ENCODE measurements at regions not wholly inside any gene's neighbourhood (a gene's known extent, or its start where the extent isn't known, plus 50 kb on each side); places are given as distances from the start of the nearest gene placed in this dataset.

DNA sequence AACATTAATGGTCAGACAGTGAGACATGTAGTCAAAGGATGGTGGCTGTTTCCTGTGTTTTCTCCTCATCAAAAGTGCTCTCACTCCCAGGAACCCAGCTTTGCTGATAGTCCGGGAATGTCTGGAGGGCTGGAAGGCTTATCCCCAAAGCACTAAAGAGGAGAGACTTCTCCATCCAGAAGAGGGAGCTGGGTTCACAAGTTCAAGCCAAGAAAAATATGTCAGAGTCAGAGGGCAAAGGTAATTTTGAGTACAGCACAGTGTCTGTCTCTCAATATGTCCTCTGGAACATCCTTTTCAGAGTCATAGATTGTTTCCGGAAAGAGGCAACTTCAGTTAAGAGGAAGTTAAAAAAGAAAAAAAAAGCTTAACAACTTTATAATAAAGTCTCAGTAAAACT, 281.5 kb upstream of the PHYHIPL start:
- DNase-seq (ENCODE audit: low read depth in 1 of 2, low spot score in 1 of 2) (peak in 1 of 2 experiments; percentile 22), FAIRE-seq (no peak), ATAC-seq (peak in 1 of 2 experiments; percentile 57; a peak in 3 of 6 replicates)
- no peaks in the 10 kb centered on the region for H3K9me3 ChIP-seq
- WGBS (ENCODE audit: missing lambda C conversion rate): 88% methylated on average over 2 of the region's 2 CpGs
- 0 out of 3 replicates have a peak, but pooled peaks cover 12% of the 10 kb centered on the region for H3K4me1 ChIP-seq
- TF ChIP-seq RAD21 (conservative IDR thresholded peaks at IDR 0.05 in 1 of 2, IDR thresholded peaks at IDR 0.05 in 1 of 2) (peak in 1 of 2 experiments; percentile 18; a peak in 1 of 5 replicates), KDM1A (IDR thresholded peaks at IDR 0.05; ENCODE audit: low read depth) (no peak), HDAC2 (IDR thresholded peaks at IDR 0.05) (no peak), HOXB5 (CRISPR knock-in tag; IDR thresholded peaks at IDR 0.05) (no peak), GATA3 (IDR thresholded peaks at IDR 0.05; ENCODE audit: borderline replicate concordance) (no peak), TP53 (CRISPR knock-in tag; IDR thresholded peaks at IDR 0.05) (no peak), HES2 (IDR thresholded peaks at IDR 0.05) (no peak)
- TF ChIP-seq, protein P1, sequence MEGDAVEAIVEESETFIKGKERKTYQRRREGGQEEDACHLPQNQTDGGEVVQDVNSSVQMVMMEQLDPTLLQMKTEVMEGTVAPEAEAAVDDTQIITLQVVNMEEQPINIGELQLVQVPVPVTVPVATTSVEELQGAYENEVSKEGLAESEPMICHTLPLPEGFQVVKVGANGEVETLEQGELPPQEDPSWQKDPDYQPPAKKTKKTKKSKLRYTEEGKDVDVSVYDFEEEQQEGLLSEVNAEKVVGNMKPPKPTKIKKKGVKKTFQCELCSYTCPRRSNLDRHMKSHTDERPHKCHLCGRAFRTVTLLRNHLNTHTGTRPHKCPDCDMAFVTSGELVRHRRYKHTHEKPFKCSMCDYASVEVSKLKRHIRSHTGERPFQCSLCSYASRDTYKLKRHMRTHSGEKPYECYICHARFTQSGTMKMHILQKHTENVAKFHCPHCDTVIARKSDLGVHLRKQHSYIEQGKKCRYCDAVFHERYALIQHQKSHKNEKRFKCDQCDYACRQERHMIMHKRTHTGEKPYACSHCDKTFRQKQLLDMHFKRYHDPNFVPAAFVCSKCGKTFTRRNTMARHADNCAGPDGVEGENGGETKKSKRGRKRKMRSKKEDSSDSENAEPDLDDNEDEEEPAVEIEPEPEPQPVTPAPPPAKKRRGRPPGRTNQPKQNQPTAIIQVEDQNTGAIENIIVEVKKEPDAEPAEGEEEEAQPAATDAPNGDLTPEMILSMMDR (IDR thresholded peaks at IDR 0.05): 0 out of 3 replicates have a peak, but pooled peaks have one; percentile 5
- TF ChIP-seq, protein P2, sequence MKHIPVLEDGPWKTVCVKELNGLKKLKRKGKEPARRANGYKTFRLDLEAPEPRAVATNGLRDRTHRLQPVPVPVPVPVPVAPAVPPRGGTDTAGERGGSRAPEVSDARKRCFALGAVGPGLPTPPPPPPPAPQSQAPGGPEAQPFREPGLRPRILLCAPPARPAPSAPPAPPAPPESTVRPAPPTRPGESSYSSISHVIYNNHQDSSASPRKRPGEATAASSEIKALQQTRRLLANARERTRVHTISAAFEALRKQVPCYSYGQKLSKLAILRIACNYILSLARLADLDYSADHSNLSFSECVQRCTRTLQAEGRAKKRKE (CRISPR knock-in tag; IDR thresholded peaks at IDR 0.05; ENCODE audit: low read depth): no peak
- no peak overlapping the region for H3K27ac ChIP-seq
- POLR2A ChIA-PET: no interaction called here
- no peak overlapping the region for H3K4me3 ChIP-seq
- CTCF ChIA-PET: interaction anchor here (1.0 kb wide), 2 partner anchors 11 to 60 kb away, joined by 3 read pairs; no protein-coding TSS in a partner anchor
- H3K4me2 ChIP-seq: no peak overlapping the region

DNA sequence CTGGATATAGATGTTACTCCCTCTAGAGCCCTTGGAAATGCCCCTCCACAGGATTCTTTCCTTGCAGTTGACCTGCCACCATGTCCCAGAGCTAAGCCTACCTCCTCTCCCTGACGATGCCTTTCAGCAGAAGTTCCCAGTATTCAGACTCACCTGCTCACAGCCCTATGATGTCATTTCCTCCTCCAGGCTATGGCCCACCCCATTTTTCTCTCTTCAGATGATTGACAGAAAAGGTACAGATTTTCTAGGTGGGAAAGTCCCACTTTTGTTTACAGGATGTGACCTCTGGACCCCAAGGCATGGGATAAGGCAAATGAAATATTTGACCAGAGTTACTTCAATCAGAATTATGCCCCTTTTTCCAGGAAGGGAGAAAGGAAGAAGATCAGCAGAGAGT, 280.2 kb upstream of the PHYHIPL start:
- ATAC-seq: no peak

GRCh38 chr10:58897236-58897635, 279.2 kb upstream of the PHYHIPL start:
- POLR2A ChIA-PET: no interaction called here
- DNase-seq (ENCODE audit: low read depth in 1 of 2, low spot score in 1 of 2) (no peak), ATAC-seq (no peak), FAIRE-seq (no peak)
- 0 out of 3 replicates have a peak, but pooled peaks cover 12% of the 10 kb centered on the region for H3K4me1 ChIP-seq
- CTCF ChIA-PET: no interaction called here
- no peak for TF ChIP-seq FOXS1 (CRISPR knock-in tag; IDR thresholded peaks at IDR 0.05)
- no peak for TF ChIP-seq CBX8 (IDR thresholded peaks at IDR 0.05)
- TF ChIP-seq, protein P3, sequence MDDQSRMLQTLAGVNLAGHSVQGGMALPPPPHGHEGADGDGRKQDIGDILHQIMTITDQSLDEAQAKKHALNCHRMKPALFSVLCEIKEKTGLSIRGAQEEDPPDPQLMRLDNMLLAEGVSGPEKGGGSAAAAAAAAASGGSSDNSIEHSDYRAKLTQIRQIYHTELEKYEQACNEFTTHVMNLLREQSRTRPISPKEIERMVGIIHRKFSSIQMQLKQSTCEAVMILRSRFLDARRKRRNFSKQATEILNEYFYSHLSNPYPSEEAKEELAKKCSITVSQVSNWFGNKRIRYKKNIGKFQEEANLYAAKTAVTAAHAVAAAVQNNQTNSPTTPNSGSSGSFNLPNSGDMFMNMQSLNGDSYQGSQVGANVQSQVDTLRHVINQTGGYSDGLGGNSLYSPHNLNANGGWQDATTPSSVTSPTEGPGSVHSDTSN (IDR thresholded peaks at IDR 0.05): no peak
- no peak for TF ChIP-seq CEBPB (IDR thresholded peaks at IDR 0.05)
- TF ChIP-seq MAFK (IDR thresholded peaks at IDR 0.05; ENCODE audit: partially characterized antibody): no peak
- TF ChIP-seq HEYL (CRISPR knock-in tag; IDR thresholded peaks at IDR 0.05): no peak
- TF ChIP-seq HDAC2 (IDR thresholded peaks at IDR 0.05): no peak
- no peak for TF ChIP-seq EP300 (IDR thresholded peaks at IDR 0.05)
- TF ChIP-seq SREBF2 (IDR thresholded peaks at IDR 0.05): no peak
- TF ChIP-seq, protein P4, sequence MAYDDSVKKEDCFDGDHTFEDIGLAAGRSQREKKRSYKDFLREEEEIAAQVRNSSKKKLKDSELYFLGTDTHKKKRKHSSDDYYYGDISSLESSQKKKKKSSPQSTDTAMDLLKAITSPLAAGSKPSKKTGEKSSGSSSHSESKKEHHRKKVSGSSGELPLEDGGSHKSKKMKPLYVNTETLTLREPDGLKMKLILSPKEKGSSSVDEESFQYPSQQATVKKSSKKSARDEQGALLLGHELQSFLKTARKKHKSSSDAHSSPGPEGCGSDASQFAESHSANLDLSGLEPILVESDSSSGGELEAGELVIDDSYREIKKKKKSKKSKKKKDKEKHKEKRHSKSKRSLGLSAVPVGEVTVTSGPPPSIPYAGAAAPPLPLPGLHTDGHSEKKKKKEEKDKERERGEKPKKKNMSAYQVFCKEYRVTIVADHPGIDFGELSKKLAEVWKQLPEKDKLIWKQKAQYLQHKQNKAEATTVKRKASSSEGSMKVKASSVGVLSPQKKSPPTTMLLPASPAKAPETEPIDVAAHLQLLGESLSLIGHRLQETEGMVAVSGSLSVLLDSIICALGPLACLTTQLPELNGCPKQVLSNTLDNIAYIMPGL (CRISPR knock-in tag; IDR thresholded peaks at IDR 0.05; ENCODE audit: borderline replicate concordance): no peak
- TF ChIP-seq HOXB5 (CRISPR knock-in tag; IDR thresholded peaks at IDR 0.05): no peak
- TF ChIP-seq RCOR1 (IDR thresholded peaks at IDR 0.05; ENCODE audit: low read depth, low read length): no peak
- no peak for TF ChIP-seq SMC3 (IDR thresholded peaks at IDR 0.05)
- no peak for TF ChIP-seq HES2 (IDR thresholded peaks at IDR 0.05)
- no peak for TF ChIP-seq EHMT2 (IDR thresholded peaks at IDR 0.05; ENCODE audit: low read depth)
- H3K4me2 ChIP-seq: no peak overlapping the region
- H3K27ac ChIP-seq: no peak overlapping the region
- H3K4me3 ChIP-seq: no peak overlapping the region
- no peaks in the 10 kb centered on the region for H3K9me3 ChIP-seq

More for the DNA sequence above, 280.2 kb upstream of the PHYHIPL start:
- Histone ChIP-seq H3K9me3 (no peaks in the 10 kb centered on the region), H3K4me1 (0 out of 3 replicates have a peak, but pooled peaks cover 12% of the 10 kb centered on the region), H3K4me2 (no peak overlapping the region), H3K27ac (no peak overlapping the region), H3K4me3 (no peak overlapping the region)
- ChIA-PET POLR2A (no interaction called here), CTCF (no interaction called here)
- 36% methylated on average over 1 of the region's 1 CpG for WGBS (ENCODE audit: missing lambda C conversion rate)
- no peak for DNase-seq (ENCODE audit: low read depth in 1 of 2, low spot score in 1 of 2)
- FAIRE-seq: no peak
- TF ChIP-seq, protein P3 (IDR thresholded peaks at IDR 0.05): no peak
- no peak for TF ChIP-seq POLR2AphosphoS2 (conservative IDR thresholded peaks at IDR 0.05; ENCODE audit: low read length)
- no peak for TF ChIP-seq RFX5 (IDR thresholded peaks at IDR 0.05)
- no peak for TF ChIP-seq JUNB (IDR thresholded peaks at IDR 0.05)
- TF ChIP-seq ZC3H11A (IDR thresholded peaks at IDR 0.05): no peak
- no peak for TF ChIP-seq FOSB (CRISPR knock-in tag; IDR thresholded peaks at IDR 0.05)
